Uterus (tissue), 3 donors: ENCODE measurements at regions not wholly inside any gene's neighbourhood (a gene's known extent, or its start where the extent isn't known, plus 50 kb on each side); places are given as distances from the start of the nearest gene placed in this dataset.

Experiments used
- DNase-seq, 2 donors: peaks; one replicate each; pipeline ENCODE4 v3.0.0-alpha.2; 2019 to 2020
- H3K27ac ChIP-seq, 2 donors: fragments of 200-600 bp; sonication (generic); 1 replicate in 1 of 2; 2 replicates in 1 of 2; pipeline ENCODE4 v1.5.1; 2016 to 2018
- H3K27me3 ChIP-seq, 2 donors: fragments of 200-600 bp; sonication (generic); one replicate each; pipeline ENCODE4 v1.5.1; 2018 to 2019; ENCODE audit warnings: control low read depth in 1 of 2
- H3K36me3 ChIP-seq, 2 donors: fragments of 200-600 bp; sonication (generic); one replicate each; pipeline ENCODE4 v1.5.1; 2019; ENCODE audit warnings: control low read depth in 1 of 2
- H3K4me1 ChIP-seq, 2 donors: fragments of 200-600 bp; sonication (generic); one replicate each; pipeline ENCODE4 v1.5.1; 2018 to 2019; ENCODE audit warnings: control low read depth in 1 of 2
- H3K4me3 ChIP-seq, 2 donors: fragments of 200-600 bp; sonication (generic); 1 replicate in 1 of 2; 2 replicates in 1 of 2; pipeline ENCODE4 v1.5.1; 2018 to 2019; ENCODE audit warnings: mild to moderate bottlenecking in 1 of 2
- H3K9me3 ChIP-seq, 2 donors: fragments of 200-600 bp; sonication (generic); one replicate each; pipeline ENCODE4 v1.5.1; 2019; ENCODE audit warnings: control low read depth in 1 of 2
- CTCF ChIP-seq, 4 experiments: fragments of 200-600 bp in 2 of 4; fragments of 450-650 bp in 2 of 4; sonication (generic) in 2 of 4; IDR thresholded peaks; one replicate each; pipeline ENCODE4 v1.5.1; 2016 to 2019; ENCODE audit warnings: antibody characterized with exemption in 4 of 4, mild to moderate bottlenecking in 2 of 4, moderate library complexity in 1 of 4
- POLR2A ChIP-seq, 2 donors: fragments of 450-650 bp; IDR thresholded peaks; one replicate each; pipeline ENCODE4 v1.6.1; 2016; ENCODE audit warnings: antibody characterized with exemption in 2 of 2, mild to moderate bottlenecking in 1 of 2, moderate library complexity in 1 of 2
- intact Hi-C: fragments of 100-400 bp; cut with DNase I; formaldehyde crosslinking; loops from one replicate; pipeline ENCODE4 v1.15.1; 2023; ENCODE audit warnings: low total_unique reads
- donor health status: DM: yes; HTN: yes; CAD: no.

- no peak for DNase-seq
- intact Hi-C loops: no loop called here
- Histone ChIP-seq H3K36me3 (no peaks in the 10 kb centered on the region), H3K27me3 (no peaks in the 10 kb centered on the region), H3K4me3 (no peak overlapping the region), H3K4me1 (no peaks in the 10 kb centered on the region), H3K27ac (no peak overlapping the region), H3K9me3 (no peaks in the 10 kb centered on the region)
- TF ChIP-seq POLR2A (IDR thresholded peaks at IDR 0.05) (no peak), CTCF (IDR thresholded peaks at IDR 0.05) (no peak)
These were observed 215.3 kb upstream of the PTGFR start for GRCh38 chr1:78275456-78275855.

- Histone ChIP-seq H3K36me3 (no peaks in the 10 kb centered on the region), H3K27ac (no peak overlapping the region), H3K27me3 (no peaks in the 10 kb centered on the region), H3K4me3 (no peak overlapping the region), H3K4me1 (no peaks in the 10 kb centered on the region), H3K9me3 (no peaks in the 10 kb centered on the region)
- intact Hi-C loops: no loop called here
- TF ChIP-seq POLR2A (IDR thresholded peaks at IDR 0.05): no peak
- no peak for TF ChIP-seq CTCF (IDR thresholded peaks at IDR 0.05)
- DNase-seq: no peak
These were observed 214.7 kb upstream of the PTGFR start for GRCh38 chr1:78275906-78276685.

- Histone ChIP-seq H3K27me3 (no peaks in the 10 kb centered on the region), H3K9me3 (no peaks in the 10 kb centered on the region), H3K4me3 (no peak overlapping the region), H3K27ac (no peak overlapping the region), H3K36me3 (no peaks in the 10 kb centered on the region), H3K4me1 (no peaks in the 10 kb centered on the region)
- intact Hi-C loops: no loop called here
- no peak for TF ChIP-seq CTCF (IDR thresholded peaks at IDR 0.05)
- no peak for TF ChIP-seq POLR2A (IDR thresholded peaks at IDR 0.05)
- no peak for DNase-seq
These were observed 213.5 kb upstream of the PTGFR start for GRCh38 chr1:78277253-78277652.

GRCh38 chr1:78279051-78279450, 211.7 kb upstream of the PTGFR start:
- Histone ChIP-seq H3K27me3 (no peaks in the 10 kb centered on the region), H3K4me3 (no peak overlapping the region), H3K9me3 (no peaks in the 10 kb centered on the region), H3K4me1 (no peaks in the 10 kb centered on the region), H3K27ac (no peak overlapping the region), H3K36me3 (no peaks in the 10 kb centered on the region)
- intact Hi-C loops: no loop called here
- no peak for TF ChIP-seq POLR2A (IDR thresholded peaks at IDR 0.05)
- TF ChIP-seq CTCF (IDR thresholded peaks at IDR 0.05): no peak
- no peak for DNase-seq

GRCh38 chr1:78280626-78281025, 210.1 kb upstream of the PTGFR start:
- no peaks in the 10 kb centered on the region for H3K36me3 ChIP-seq
- no peak for DNase-seq
- intact Hi-C loops: no loop called here
- no peaks in the 10 kb centered on the region for H3K9me3 ChIP-seq
- H3K27ac ChIP-seq: no peak overlapping the region
- TF ChIP-seq POLR2A (IDR thresholded peaks at IDR 0.05): no peak
- TF ChIP-seq CTCF (IDR thresholded peaks at IDR 0.05): no peak
- H3K4me3 ChIP-seq: no peak overlapping the region
- no peaks in the 10 kb centered on the region for H3K4me1 ChIP-seq
- H3K27me3 ChIP-seq: no peaks in the 10 kb centered on the region
